NCI-H1930 (cell line): ENCODE measurements at regions not wholly inside any gene's neighbourhood (a gene's known extent, or its start where the extent isn't known, plus 50 kb on each side); places are given as distances from the start of the nearest gene placed in this dataset.

Experiments used
- DNase-seq, 2 experiments: peaks; one replicate each; lab custom pipeline; 2025; lab: John Stamatoyannopoulos, UW

DNA sequence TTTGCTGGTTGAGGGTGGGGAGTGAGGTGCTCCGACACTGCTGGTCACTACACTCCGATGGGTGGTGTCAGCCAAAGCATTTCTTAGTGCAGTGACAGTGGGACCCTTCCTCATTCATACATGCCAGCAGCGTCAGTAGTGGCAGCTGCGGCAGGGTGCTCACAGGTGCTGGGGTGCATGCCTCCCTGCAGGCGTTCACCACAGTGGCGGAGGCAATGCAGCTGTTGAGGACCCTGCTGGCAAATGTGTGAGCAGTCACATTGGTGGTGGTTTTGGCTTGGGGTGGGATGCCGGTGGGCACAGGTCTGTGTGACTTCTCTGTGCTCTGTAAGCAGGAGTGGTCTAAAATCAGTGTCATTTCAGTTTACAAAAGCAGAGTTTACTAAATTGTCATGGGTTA is 464.6 kb downstream of the FUT8 start:
- no peak for DNase-seq

- DNase-seq = no peak
Observed at GRCh38 chr14:65877624-65878023, 465.1 kb downstream of the FUT8 start.

GRCh38 chr14:65878586-65878985 is 466.1 kb downstream of the FUT8 start:
- no peak for DNase-seq

DNA sequence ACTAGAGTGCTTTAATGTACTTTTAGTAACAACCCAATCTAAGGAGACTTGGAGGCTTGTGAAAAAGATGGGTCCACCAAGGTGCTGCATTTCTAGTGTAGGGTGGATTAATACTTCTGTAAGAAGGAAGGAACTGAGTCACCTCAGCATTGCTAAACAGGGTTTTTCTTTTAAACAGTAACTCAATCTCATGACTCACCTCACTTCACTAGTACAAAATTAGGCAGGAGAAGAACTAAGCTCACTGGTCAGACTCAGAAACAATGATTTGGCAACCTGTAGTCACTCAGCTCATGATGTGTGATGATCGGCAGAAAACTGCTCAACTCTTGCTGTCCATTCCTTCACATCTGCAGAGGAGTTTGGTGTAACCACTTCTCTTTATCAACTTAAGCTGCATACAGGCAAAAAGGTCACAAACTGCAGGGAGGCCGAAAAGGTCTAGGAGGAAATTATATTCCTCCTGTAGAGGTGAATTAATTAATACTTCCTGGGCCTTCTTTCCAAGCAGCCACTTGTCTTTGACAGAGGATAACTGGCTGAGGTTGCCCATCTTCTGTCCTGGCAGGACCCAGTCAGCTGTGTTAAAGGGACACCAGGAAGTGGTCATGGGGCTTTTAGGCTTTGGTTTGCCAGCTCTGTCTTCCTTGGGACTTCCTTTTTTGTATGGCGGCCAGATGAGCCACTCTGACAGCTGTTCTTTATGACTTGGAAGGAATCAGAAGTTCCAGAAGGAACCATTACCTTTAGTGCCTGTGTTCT is 466.9 kb downstream of the FUT8 start:
- no peak for DNase-seq

DNA sequence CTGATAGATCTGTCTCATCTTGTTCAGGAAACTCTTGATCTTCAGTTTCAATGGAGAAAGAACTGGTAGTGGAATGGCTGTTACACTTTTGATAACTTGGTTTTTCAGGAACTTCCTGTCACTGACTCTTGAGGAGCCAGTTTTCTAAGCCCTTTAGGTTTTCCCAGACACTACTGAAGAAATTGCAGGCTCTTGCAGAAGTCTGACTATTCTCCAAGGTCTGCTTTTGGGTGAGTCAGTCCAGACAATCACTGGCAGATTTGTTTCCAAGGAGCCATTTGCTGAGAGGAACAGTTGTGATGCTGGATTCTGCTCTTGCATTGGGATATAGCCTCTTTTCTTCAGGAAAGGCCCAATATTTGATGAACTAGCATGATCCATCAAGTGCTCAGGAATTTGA is 468.0 kb downstream of the FUT8 start:
- no peak for DNase-seq

DNA sequence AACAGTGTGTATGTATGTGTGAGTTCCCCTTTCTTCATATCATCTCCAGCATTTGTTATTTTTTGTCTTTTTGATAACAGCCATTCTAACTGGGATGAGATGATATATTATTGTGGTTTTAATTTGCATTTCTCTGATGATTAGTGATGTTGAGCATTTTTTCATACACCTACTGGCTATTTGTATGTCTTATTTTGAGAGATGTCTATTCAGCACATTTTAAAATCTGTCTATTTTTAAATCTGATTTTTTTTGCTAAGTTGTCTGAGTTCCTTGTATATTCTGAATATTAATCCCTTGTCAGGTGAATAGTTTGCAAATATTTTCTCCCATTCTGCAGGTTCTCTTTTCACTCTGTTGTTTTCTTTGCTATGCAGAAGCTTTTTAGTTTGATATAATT is 469.1 kb downstream of the FUT8 start:
- no peak for DNase-seq

DNA sequence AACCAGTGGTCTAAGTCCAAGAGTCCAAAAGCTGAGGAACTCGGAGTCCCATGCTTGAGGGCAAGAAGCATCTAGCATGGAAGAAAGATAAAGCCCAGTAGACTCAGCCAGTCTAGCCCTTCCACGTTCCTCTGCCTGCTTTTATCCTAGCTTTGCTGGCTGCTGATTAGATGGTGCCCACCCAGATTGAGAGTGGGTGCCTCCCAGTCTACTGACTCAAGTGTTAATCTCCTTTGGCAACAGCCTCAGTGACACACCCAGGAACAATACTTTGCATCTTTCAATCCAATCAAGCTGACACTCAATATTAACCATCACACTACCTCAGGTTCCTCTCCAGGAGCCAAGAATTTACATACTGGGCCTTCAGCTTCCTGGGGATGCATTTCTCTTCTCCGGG is 476.1 kb downstream of the FUT8 start:
- DNase-seq = no peak

- DNase-seq = no peak
Observed at GRCh38 chr14:65892315-65892714, 479.8 kb downstream of the FUT8 start.

- DNase-seq = no peak
Observed at GRCh38 chr14:65900164-65900563, 487.6 kb downstream of the FUT8 start.

DNA sequence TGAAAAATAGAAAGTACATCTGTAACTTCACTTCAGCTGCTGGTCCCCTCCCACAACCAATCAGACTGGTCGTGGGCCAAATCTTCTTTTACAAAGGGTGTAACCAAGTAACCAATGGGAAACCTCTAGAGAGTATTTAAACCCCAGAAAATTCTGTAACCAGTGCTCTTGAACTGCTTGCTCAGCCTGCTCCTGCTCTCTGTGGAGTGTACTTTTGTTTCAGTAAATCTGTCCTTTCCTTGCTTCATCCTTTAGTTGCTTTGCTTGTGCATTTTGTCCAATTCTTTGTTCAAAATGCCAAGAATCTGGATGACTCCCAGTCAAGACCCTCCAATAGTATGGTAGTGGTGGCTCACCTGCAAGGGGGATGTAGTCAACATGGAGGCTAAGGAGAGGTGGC is 489.1 kb downstream of the FUT8 start:
- no peak for DNase-seq

- no peak for DNase-seq
Observed at GRCh38 chr14:65904988-65905387, 492.5 kb downstream of the FUT8 start.

- DNase-seq = no peak
Observed at GRCh38 chr14:65906344-65906743, 493.8 kb downstream of the FUT8 start.

- DNase-seq = no peak
Observed at GRCh38 chr14:65906948-65907347, 494.4 kb downstream of the FUT8 start.

DNA sequence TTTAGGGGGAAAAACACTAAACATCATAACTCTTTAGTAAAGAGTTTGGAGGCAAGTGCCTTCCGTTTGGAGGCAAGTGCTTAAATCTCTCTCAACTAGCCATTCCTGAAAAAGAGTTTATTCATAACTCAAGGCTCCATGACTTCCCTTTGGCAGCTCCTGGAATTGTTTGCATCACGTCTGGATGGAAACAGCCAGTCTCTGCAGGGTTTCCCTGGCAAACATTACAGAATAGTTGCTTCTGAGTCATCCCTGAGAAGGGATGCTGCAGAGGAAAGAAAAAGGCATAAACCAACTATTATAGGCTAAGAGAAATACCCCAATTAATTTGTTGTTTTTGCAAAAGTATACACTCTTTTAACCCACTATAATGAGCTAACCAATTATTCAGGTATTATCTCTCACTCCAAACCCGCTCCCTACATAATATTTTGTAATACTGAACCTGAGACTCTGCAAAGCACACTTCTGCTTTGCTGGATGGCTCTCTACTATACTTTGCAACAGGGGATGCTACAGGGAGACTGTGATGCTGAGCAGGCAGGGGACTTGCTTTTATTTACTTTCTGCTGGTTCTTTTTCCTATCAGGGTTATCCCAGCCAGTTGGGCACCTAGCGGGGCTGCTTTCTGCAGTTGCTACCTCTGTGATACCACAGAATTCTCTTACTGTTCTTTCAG is 497.7 kb downstream of the FUT8 start:
- DNase-seq = peak in 1 of 2 experiments; percentile 67

DNA sequence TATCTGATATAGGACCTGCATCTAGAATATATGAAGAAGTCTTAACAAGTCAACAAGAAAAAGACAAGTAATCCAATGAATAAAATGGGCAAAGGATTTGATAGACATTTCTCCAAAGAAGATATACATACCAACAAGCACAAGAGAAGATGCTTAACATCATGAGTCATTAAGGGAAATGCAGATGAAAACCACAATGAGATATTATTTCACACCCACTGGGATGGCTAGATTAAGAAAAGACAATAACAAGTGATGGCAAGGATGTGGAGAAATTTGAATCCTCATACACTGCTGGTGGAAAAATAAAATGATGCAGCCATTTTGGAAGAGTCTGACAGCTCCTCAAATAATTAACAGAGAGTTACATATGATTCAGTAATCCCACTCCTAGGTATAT is 502.6 kb downstream of the FUT8 start:
- no peak for DNase-seq

DNA sequence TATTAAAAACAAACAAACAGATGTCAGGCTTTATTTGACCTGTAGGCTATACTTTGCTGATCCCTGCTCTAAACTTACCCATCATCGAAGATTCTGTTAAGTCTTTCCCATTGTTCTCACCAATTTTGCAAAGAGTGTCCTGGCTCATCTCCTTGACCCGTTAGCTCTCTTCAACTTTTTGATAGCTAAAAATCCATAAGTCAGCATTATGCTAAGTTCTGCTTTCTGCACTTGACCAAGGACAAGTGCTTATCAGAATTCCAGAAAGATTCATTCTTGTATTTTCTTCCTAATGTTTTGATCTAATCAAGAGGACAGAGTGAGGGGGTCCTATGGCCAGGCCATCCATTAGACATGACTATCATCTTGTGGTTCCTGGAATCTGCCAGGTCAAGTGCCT is 503.5 kb downstream of the FUT8 start:
- DNase-seq = no peak

- DNase-seq = no peak
Observed at GRCh38 chr14:65920996-65921395, 508.5 kb downstream of the FUT8 start.

DNA sequence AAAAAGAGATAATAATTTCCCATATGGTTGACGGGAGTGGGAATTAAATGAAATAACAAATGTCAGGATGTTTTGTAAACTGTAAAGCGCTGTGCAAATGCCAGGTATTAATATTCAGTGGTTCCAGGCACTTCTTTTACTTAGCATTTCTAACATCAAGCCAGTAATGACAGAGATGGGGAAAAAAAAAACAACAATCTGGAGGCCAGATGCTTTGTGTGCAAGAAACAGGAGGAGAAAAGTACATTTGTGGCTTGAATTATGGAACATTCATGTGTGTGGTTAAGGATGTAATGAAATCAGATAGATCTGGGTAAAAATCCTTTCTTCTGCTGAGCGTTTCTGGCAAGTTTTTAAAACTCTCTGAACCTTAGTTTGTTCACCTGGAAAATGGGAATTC is 509.6 kb downstream of the FUT8 start:
- no peak for DNase-seq

GRCh38 chr14:65926504-65926903 is 514.0 kb downstream of the FUT8 start:
- DNase-seq = peak; percentile 56 to 64

DNA sequence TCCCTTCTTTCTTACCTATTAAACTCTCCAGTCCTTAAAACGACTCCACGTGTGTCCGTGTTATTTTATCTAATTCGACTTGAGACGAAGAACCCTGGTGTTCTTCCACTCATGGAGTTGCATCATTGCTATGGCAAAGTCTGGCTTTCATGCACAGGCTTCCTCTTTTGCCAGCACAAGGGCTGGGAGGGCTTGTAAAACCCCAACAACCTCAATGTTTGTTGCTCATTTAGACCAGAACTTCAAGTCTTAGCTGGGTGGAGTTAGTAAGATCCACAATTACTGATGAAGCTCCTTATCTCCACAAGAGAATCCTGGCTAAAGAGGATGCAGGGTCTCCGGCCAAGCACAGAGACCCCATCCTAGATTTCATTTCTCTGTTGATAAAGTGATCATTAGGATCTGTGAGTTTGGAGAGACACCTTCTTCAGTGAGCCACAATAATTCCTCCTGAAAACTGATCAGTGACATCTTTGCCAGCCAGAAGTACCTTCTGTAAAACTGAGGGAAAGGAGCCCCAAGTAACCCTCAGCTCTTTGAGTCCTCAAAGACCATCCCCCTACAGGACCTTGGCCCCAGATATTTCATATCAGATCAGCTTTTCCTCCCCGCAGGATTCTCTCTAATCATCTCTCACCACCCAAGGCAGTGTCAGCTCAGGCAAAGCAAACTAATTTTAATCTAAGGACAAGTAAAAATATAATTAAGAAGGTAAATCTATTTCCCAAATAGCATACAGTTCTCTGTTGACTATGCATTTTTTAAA is 514.6 kb downstream of the FUT8 start:
- peak; percentile 81 for DNase-seq

DNA sequence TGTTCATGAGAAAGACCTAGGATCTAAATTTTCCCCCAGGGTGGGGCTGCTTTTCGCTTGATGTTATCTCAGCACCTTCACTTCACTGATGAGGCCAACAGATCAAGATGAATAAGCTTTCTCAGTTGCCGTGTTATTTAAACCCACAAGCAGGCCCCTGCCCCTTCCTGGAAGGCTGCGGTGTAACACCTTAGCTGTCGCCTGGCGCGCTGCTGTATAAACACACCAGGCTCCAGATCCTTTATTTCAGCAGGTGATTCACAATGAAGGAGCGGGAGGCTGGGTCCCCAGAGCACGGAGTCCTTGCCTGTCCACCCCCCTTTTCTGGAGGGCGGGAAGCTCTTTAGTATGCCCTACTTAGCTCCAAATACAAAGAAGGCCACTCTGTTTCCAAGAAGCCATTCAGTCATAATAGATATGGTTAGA is 515.4 kb downstream of the FUT8 start:
- peak; percentile 77 to 92 for DNase-seq

DNA sequence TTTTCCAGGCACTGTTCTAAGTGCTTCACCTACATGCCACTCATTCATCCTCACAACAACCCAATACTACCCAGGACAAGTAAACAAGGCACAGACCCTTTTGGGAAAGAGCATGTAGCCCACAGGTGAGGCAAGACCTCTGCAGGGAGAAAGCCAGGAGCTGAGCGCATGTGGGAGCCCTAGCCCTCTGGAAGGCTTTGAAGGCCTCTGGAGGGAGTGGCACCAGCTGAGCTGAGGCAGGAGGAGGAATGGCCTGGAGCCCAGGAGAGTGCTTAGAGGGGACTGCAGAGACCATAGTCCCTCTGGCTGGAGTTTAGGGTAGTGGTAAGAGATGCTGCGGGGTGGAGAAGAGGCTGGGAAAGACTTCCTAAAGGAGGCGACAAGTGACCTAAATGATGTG is 516.5 kb downstream of the FUT8 start:
- peak in 1 of 2 experiments; percentile 14 for DNase-seq
